Stomach (tissue), 4 donors: ENCODE measurements at regions not wholly inside any gene's neighbourhood (a gene's known extent, or its start where the extent isn't known, plus 50 kb on each side); places are given as distances from the start of the nearest gene placed in this dataset.

ENCODE experiments used
- CTCF ChIP-seq, 7 experiments: fragments of 450-650 bp in 4 of 7; fragments of 200-600 bp in 3 of 7; sonication (generic) in 3 of 7; IDR thresholded peaks; one replicate each; pipeline ENCODE4 v1.5.1; 2016 to 2019; ENCODE audit warnings: antibody characterized with exemption in 7 of 7, control low read depth in 2 of 7, mild to moderate bottlenecking in 1 of 7
- POLR2A ChIP-seq, 4 donors: fragments of 450-650 bp; IDR thresholded peaks; one replicate each; pipeline ENCODE4 v1.6.1; 2016; ENCODE audit warnings: antibody characterized with exemption in 4 of 4, control low read depth in 2 of 4, mild to moderate bottlenecking in 1 of 4, moderate library complexity in 1 of 4

- TF ChIP-seq CTCF (IDR thresholded peaks at IDR 0.05) (no peak), POLR2A (IDR thresholded peaks at IDR 0.05) (no peak)
These were observed 201.6 kb downstream of the SEMA6D start for GRCh38 chr15:47918877-47919276.
